Heart left ventricle (tissue), 16 donors: ENCODE measurements at regions not wholly inside any gene's neighbourhood (a gene's known extent, or its start where the extent isn't known, plus 50 kb on each side); places are given as distances from the start of the nearest gene placed in this dataset.
"Not testable (repeated sequence)": the region's sequence is repeated elsewhere in the genome, so short reads cannot be mapped to it uniquely, and the experiment has no call there.

Experiments used
- ATAC-seq, 4 donors: fragments of 200-7000 bp; cut with Tn5 transposase; one replicate each; pipeline ENCODE4 v1.9.1; 2020 to 2022; ENCODE audit warnings: moderate library complexity in 4 of 4, mild to moderate bottlenecking in 3 of 4, moderate number of reproducible peaks in 1 of 4
- DNase-seq, 5 donors: peaks; one replicate each; pipeline ENCODE4 v3.0.0-alpha.2; 2020
- H3K27ac ChIP-seq, 12 donors: fragments of 200-600 bp; sonication (generic) in 4 of 12; one replicate each; pipeline versions ENCODE4 v1.5.0 to v1.8.0; 2016 to 2022; ENCODE audit warnings: mild to moderate bottlenecking in 2 of 12
- H3K27me3 ChIP-seq, 9 donors: fragments of 200-600 bp; sonication (generic) in 2 of 9; one replicate each; pipeline versions ENCODE4 v1.5.1 to v1.8.0; 2016 to 2022; ENCODE audit warnings: mild to moderate bottlenecking in 3 of 9
- H3K36me3 ChIP-seq, 9 donors: fragments of 200-600 bp; sonication (generic) in 2 of 9; one replicate each; pipeline versions ENCODE4 v1.5.0 to v1.8.0; 2018 to 2022; ENCODE audit warnings: mild to moderate bottlenecking in 2 of 9
- H3K4me1 ChIP-seq, 12 donors: fragments of 200-600 bp; sonication (generic) in 4 of 12; one replicate each; pipeline versions ENCODE4 v1.5.0 to v1.8.0; 2016 to 2022; ENCODE audit warnings: mild to moderate bottlenecking in 3 of 12
- H3K4me3 ChIP-seq, 12 donors: fragments of 200-600 bp; sonication (generic) in 4 of 12; one replicate each; pipeline versions ENCODE4 v1.5.0 to v1.8.0; 2017 to 2022; ENCODE audit warnings: mild to moderate bottlenecking in 9 of 12, moderate library complexity in 4 of 12
- H3K9me3 ChIP-seq, 12 donors: fragments of 200-600 bp; sonication (generic) in 4 of 12; one replicate each; pipeline versions ENCODE4 v1.5.0 to v1.8.0; 2016 to 2022; ENCODE audit warnings: mild to moderate bottlenecking in 1 of 12
- POLR2A ChIP-seq, 2 donors: fragments of 450-650 bp; IDR thresholded peaks; one replicate each; pipeline ENCODE4 v1.6.1; 2017; ENCODE audit warnings: antibody characterized with exemption in 2 of 2, mild to moderate bottlenecking in 2 of 2, moderate library complexity in 2 of 2
- WGBS, 4 donors: extraction: QIAGEN DNeasy Blood & Tissue Kit in 2 of 4; methylation state at CpG; one replicate each; pipeline versions ENCODE4 v1.1.5 to v1.1.7; 2013 to 2018; 5-methylcytosine and 5-hydroxymethylcytosine counted together
- intact Hi-C, 10 donors: fragments of 100-400 bp; cut with DNase I; formaldehyde crosslinking; loops; one replicate each; pipeline versions ENCODE4 v1.11.1 to v1.14.2; 2022
- TF ChIP-seq, protein P1 (sequence below), 12 donors: fragments of 200-600 bp; sonication (generic) in 4 of 12; IDR thresholded peaks; one replicate each; pipeline versions ENCODE4 v1.5.0 to v1.8.0; 2018 to 2022; ENCODE audit warnings: antibody characterized with exemption in 12 of 12, mild to moderate bottlenecking in 5 of 12
- donor health status: ischemic (EF 13 %, LVEDD 7.1; RV severe dilation, severe dysfunction).
- donor health status: healthy with polysubstance abuse.
- donor health status: DM: no; HTN: yes; CAD: no.
- donor health status: DM: no; HTN: no; CAD: no.
- donor health status: ischemic (EF 25% LVEDD 6.9; RV normal size, moderate dysfunction).
- donor health status: ischemic (EF 25% LVEDD 5.7; RV mildly dilated, moderate dysfunction).
- donor health status: healthy.
- donor health status: DM: yes; HTN: yes; CAD: no.
- donor health status: ischemic (EF 35%, LVEDD 5.7; RV mildly dilated, moderate dysfunction).
- donor health status: nonischemic (EF 11% LVEDD 7.7; RV severe dilation, severe dysfunction).
- donor health status: DM: yes; HTN: yes; CAD: no.
- donor health status: PGD.
- donor health status: ischemic (EF 29% LVEDD 5.4; RV normal size, mild dysfunction).
- donor health status: nonischemic (EF 23%, LVEDD 6.1; RV moderate dilation, normal function).

- intact Hi-C loops, H3K9me3 ChIP-seq, H3K27me3 ChIP-seq, H3K36me3 ChIP-seq, ATAC-seq: not testable (repeated sequence)
- H3K27ac ChIP-seq: peak overlapping the region; percentile 87 to 99 (median 95)
- peak; percentile 12 to 63 (median 25) for DNase-seq
- peaks cover 0 to 12% (median 0%) of the 10 kb centered on the region in 12 donors for H3K4me1 ChIP-seq
- peak overlapping the region; percentile 51 to 94 (median 74) for H3K4me3 ChIP-seq
- 0 to 2% (median 1%) methylated on average over 15 to 45 of the region's 47 CpGs for WGBS, 4 donors
- TF ChIP-seq, protein P1, sequence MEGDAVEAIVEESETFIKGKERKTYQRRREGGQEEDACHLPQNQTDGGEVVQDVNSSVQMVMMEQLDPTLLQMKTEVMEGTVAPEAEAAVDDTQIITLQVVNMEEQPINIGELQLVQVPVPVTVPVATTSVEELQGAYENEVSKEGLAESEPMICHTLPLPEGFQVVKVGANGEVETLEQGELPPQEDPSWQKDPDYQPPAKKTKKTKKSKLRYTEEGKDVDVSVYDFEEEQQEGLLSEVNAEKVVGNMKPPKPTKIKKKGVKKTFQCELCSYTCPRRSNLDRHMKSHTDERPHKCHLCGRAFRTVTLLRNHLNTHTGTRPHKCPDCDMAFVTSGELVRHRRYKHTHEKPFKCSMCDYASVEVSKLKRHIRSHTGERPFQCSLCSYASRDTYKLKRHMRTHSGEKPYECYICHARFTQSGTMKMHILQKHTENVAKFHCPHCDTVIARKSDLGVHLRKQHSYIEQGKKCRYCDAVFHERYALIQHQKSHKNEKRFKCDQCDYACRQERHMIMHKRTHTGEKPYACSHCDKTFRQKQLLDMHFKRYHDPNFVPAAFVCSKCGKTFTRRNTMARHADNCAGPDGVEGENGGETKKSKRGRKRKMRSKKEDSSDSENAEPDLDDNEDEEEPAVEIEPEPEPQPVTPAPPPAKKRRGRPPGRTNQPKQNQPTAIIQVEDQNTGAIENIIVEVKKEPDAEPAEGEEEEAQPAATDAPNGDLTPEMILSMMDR (IDR thresholded peaks at IDR 0.05): peak in 1 of 12 donors; percentile 6
Observed at GRCh38 chr2:87075054-87075790, 53.6 kb upstream of the PLGLB1 start.

GRCh38 chr2:87075791-87076252, 54.2 kb upstream of the PLGLB1 start:
- H3K36me3 ChIP-seq, H3K9me3 ChIP-seq, intact Hi-C loops, H3K4me1 ChIP-seq, H3K27me3 ChIP-seq: not testable (repeated sequence)
- Histone ChIP-seq H3K4me3 (peak overlapping the region; percentile 51 to 94 (median 74)), H3K27ac (peak overlapping the region; percentile 87 to 99 (median 95))
- DNase-seq: peak; percentile 31 to 77 (median 48)
- WGBS, 4 donors: 0% methylated on average over 47 to 62 of the region's 64 CpGs; no CpG with 5 or more reads in 2 of the 4 donors
- ATAC-seq: peak in 2 of 4 donors; percentile 2 to 11

DNA sequence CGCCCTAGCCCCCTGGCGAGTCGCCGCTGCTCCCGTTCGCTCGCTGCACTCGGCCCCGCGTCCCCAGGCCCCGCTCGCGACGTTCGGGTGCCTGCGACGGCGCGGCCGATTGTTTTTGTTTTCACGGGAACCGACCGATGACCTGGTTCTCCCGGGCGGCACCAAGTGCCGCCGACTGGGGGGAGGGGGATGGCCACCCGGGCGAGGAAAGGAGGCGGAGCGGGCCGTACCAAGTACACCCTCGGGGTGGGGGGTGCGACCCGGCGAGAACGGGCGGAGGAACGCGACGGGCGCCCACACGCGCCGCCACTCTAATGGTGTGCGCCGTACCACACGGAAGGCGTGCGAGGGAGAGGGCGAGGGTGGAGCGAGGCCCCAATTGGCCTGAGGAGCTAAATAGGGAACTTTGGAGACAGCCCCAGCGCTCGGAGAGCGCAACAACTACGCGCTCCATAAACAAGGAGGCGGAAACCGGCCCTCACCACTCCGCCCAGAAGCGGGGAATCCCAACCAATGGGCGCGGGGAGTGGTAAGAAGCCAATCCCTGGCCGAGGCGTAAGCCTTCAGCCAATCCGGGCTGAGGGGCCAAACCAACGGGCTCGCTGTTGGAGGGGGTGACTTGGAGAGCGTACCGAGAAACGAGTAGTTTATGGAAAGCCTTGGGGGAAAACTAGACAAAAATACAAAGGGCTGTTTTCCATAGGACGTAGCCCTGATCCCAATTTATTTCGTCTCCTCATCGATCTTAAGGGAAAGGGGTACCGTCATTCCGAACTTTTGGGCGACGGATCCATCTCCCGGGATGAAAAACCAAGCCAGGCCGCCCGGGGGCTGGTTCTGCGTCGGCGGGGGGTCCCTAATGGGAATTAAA, 54.8 kb upstream of the PLGLB1 start:
- intact Hi-C loops, H3K4me1 ChIP-seq, H3K36me3 ChIP-seq, H3K27me3 ChIP-seq, H3K9me3 ChIP-seq: not testable (repeated sequence)
- Histone ChIP-seq H3K4me3 (peak overlapping the region; percentile 51 to 94 (median 74)), H3K27ac (peak overlapping the region; percentile 87 to 99 (median 95))
- TF ChIP-seq POLR2A (IDR thresholded peaks at IDR 0.05): peak in 1 of 2 donors; percentile 85
- peak; percentile 94 to 96 (median 94) for DNase-seq
- 0 to 1% (median 1%) methylated on average over 16 to 79 of the region's 84 CpGs for WGBS, 4 donors
- peak; percentile 98 to 99 (median 98) for ATAC-seq

DNA sequence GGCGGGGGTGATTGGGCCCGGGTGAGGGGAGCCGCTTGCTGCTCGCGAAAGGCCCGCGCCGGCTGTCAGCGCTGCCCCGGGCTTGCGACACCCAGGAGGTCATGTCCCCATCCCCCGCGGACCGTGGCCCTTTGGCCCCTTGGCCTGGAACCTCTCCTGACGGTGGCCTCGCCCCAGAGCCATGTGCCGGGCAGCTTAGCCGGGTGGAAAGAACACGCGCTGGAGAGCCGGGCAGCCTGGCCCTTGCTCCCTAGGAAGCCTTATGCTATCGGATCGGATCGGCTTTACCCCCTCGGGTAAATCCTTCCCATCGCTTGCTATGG, 55.4 kb upstream of the PLGLB1 start:
- H3K4me1 ChIP-seq, H3K9me3 ChIP-seq, DNase-seq, intact Hi-C loops, H3K36me3 ChIP-seq, H3K27me3 ChIP-seq: not testable (repeated sequence)
- WGBS, 4 donors: 0% methylated on average over 2 of the region's 26 CpGs; no CpG with 5 or more reads in 2 of the 4 donors
- Histone ChIP-seq H3K27ac (peak overlapping the region; percentile 87 to 99 (median 95)), H3K4me3 (peak overlapping the region in 11 of 12 donors; percentile 63 to 94 (median 75))
- peak; percentile 28 to 52 (median 42) for ATAC-seq

GRCh38 chr2:87081727-87082126, 60.1 kb upstream of the PLGLB1 start:
- H3K27ac ChIP-seq: peak overlapping the region in 8 of 12 donors; percentile 51 to 86 (median 64)
- H3K36me3 ChIP-seq, intact Hi-C loops, H3K4me1 ChIP-seq, H3K9me3 ChIP-seq, H3K4me3 ChIP-seq, H3K27me3 ChIP-seq, DNase-seq: not testable (repeated sequence)
- WGBS, 4 donors: no CpG with 5 or more reads among the region's 2 CpGs
- ATAC-seq: peak; percentile 56 to 67 (median 64)

DNA sequence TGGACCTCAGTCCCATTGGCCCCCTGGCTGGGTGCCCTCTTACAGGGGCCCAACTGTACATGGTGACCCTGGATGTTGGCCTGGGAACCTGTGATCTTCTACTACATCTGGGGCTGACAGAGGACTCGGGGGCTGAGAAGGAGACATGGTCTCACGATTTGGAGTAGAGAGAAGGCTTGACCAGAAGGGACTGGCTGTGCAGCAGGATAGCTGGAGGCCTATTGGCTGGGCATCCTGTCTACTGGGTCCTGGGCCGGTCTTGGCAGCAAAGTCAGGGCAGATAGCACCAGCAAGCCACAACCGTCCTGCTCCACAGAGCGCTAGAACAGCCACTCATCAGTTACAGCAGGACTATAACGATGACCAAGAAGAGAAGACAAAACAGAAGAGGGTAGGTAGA, 66.4 kb upstream of the PLGLB1 start:
- H3K27ac ChIP-seq, DNase-seq, H3K27me3 ChIP-seq, H3K4me1 ChIP-seq, intact Hi-C loops, H3K9me3 ChIP-seq, H3K4me3 ChIP-seq, H3K36me3 ChIP-seq: not testable (repeated sequence)
- peak in 1 of 4 donors; percentile 44 for ATAC-seq
- 87 to 96% (median 89%) methylated on average over 5 to 6 of the region's 6 CpGs for WGBS, 4 donors

GRCh38 chr2:87089401-87089800, 67.8 kb upstream of the PLGLB1 start:
- WGBS, 4 donors: 79 to 100% (median 91%) methylated on average over 1 to 3 of the region's 5 CpGs
- intact Hi-C loops, H3K4me3 ChIP-seq: not testable (repeated sequence)

DNA sequence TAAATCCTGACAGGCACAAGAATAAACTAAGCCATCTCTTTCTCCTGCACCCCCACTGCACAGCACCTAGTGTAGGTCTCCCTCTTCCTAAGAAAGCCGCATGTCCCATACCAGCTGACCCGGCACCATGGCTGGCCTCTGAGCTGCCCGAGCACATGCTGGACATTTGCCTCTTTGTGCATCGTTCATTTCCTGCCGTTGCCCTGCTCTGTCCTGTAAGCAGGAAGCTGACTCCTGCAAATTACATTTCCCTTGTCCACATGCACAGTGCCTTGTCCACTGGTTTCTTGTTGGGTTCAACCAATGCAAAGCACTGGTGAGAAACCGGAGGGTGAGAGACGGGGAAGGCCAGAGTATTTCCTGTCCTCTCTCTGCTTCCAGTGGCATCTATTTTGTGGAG, 71.6 kb upstream of the PLGLB1 start:
- DNase-seq, intact Hi-C loops, H3K36me3 ChIP-seq, H3K4me3 ChIP-seq, H3K9me3 ChIP-seq, H3K4me1 ChIP-seq, H3K27me3 ChIP-seq, H3K27ac ChIP-seq: not testable (repeated sequence)
- peak in 2 of 4 donors; percentile 16 to 31 for ATAC-seq
- WGBS, 4 donors: 43 to 100% (median 70%) methylated on average over 1 to 3 of the region's 7 CpGs

More at GRCh38 chr2:87089401-87089800, 67.8 kb upstream of the PLGLB1 start:
- H3K36me3 ChIP-seq, H3K27ac ChIP-seq, H3K27me3 ChIP-seq, DNase-seq, H3K4me1 ChIP-seq, ATAC-seq, H3K9me3 ChIP-seq: not testable (repeated sequence)

DNA sequence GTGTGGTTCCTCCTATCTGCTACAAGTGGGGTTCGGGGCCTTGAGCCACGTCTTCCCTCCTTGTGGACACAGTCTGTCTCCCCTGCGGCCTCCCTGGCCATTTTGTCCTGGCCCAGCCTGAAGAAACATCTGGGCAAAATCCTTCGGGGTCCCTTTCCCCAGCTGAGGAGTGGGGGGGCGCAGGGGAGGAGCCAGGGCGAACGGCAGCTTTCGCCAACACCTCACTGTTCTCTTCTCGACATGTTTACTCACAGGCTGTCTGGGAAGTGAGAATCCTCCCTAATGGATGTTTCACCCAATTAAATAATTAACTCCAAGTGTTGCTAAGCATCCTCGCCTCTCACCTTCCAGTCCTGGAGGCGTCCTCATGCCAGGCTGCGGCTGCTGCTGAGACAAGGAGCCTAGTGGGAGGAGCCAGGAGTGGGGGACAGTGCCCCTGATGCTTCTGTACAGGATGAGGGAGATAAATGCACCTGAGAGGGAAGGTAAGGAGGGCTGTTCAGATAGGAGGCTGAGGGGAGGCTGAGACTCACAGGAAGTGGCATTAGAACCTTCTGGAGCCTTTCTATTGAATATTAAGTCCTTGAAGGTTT, 72.4 kb upstream of the PLGLB1 start:
- H3K9me3 ChIP-seq, H3K27ac ChIP-seq, H3K27me3 ChIP-seq, H3K36me3 ChIP-seq, H3K4me3 ChIP-seq, ATAC-seq, intact Hi-C loops, H3K4me1 ChIP-seq, DNase-seq: not testable (repeated sequence)
- 72 to 80% (median 73%) methylated on average over 6 to 7 of the region's 12 CpGs for WGBS, 4 donors
